HG02571 (cell line): ENCODE measurements at regions not wholly inside any gene's neighbourhood (a gene's known extent, or its start where the extent isn't known, plus 50 kb on each side); places are given as distances from the start of the nearest gene placed in this dataset.

Experiments
- ATAC-seq: cut with Tn5 transposase; IDR thresholded peaks from one replicate; pipeline ENCODE4 v1.9.1; 2021; ENCODE audit warnings: mild to moderate bottlenecking, moderate library complexity; ENCODE audit not compliant: unreplicated experiment

- ATAC-seq: no peak
Observed at GRCh38 chrX:39125834-39126233, 324.6 kb downstream of the MID1IP1 start.

- peak; percentile 71 for ATAC-seq
Observed at GRCh38 chrX:39133971-39134370, 332.7 kb downstream of the MID1IP1 start.

- ATAC-seq: no peak
Observed at GRCh38 chrX:39137363-39137954, 336.2 kb downstream of the MID1IP1 start.

GRCh38 chrX:39140581-39140980 lies 339.3 kb downstream of the MID1IP1 start:
- no peak for ATAC-seq

DNA sequence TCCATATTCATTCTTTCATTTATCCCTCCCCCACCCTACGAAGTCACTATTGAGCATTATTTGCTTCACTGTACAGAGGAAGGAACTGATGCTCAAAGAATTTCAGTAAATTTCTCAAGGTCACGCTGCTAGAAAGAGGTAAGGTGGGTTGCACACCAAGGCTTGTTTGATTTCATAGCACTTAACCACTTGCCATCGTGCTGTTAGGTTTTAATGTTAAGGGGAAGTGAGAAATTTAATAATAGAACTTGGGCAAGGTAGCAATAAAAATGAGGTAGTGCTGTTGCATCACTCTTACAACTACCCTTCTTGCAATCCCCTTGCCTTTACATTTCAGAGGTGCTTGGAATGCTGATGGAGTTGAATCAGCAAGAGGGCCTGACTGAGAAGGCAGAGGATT lies 343.1 kb downstream of the MID1IP1 start:
- ATAC-seq: no peak

GRCh38 chrX:39144956-39145355 lies 343.7 kb downstream of the MID1IP1 start:
- no peak for ATAC-seq

DNA sequence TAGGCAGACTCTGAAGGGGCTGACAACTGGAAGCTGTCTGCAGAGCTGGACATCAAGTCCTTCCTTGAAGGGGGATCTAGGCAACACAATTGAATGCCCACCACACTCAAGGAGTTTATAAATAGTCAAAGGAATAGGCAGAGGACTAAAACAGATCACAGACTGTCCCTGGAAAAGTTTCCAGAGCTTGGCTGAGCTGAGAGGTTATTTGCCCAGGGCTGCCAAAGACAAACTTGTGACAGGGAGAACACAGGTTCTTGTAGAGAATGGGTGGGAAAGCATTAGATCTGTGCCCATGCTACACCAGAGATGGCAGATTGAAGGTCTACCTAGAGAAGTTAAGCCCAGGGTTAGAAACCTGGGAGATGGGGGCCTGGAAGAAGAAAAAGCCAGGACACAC lies 344.6 kb downstream of the MID1IP1 start:
- ATAC-seq: no peak

DNA sequence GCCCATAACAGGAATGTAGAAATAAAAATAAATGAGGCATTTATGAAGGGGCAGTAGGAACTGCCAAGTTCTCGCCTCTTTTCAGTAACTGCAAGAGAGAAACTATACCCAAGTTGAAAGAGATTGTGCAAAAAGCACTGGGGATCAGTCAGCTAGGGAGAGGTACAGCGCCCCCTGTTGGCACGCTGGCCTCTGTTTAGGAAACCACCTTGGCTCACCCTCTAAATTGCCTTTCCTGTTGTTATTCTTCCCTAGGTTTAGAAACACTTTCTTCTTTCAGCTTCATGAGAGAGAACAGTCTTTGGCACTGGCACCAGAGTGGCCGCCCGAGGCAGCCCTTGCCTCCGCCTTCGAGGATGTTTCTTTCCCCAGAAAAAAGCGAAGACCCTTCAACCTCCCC lies 348.5 kb downstream of the MID1IP1 start:
- no peak for ATAC-seq

DNA sequence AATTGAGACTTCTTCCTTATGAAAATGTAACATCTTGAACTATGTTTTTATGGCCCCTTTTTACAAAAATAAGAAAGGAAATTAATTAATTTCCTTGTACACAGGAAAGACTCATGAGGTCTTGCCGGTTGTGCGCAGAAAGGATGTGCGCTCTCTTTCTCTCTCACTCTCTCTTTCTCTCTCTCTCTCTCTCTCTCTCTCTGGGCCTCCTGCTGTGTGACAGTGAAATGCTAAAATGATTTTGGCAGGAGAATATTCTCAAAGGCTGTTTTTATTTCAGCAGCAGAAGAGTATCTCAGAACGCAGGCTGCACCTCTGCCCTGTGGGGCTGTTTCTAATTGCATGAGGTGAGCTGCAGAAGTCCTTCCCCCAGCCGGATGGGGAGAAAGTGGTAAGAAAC lies 349.0 kb downstream of the MID1IP1 start:
- ATAC-seq: no peak

- ATAC-seq: no peak
Observed at GRCh38 chrX:39150621-39151020, 349.4 kb downstream of the MID1IP1 start.

DNA sequence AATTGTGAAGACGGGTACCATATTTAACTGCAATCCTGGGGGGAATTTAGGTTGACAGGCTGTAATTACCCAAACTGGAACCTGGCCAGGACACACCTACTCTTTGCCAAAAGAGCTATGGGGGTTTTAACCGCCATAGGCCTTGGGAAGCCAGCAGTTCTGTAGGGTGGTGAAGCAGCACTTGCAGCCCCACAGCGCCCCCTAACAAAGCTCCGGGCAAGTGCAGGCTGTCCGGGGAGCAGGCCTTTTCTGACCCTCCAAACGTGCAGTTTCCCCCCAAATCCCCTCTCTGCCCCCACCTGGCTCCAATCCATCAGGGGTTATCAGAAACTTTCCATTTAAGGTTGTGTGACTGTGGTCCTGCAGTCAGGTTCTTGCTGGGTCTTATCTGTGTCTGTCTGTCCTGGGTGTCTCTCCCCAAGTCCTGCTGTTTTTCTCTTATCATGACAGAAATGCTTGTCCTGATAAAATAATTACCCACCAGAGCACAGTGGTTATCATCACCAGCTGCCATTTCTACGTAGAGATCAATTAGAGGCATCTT lies 350.9 kb downstream of the MID1IP1 start:
- no peak for ATAC-seq

GRCh38 chrX:39156051-39156450 lies 354.8 kb downstream of the MID1IP1 start:
- no peak for ATAC-seq

GRCh38 chrX:39157006-39157405 lies 355.7 kb downstream of the MID1IP1 start:
- no peak for ATAC-seq

GRCh38 chrX:39157796-39158195 lies 356.5 kb downstream of the MID1IP1 start:
- no peak for ATAC-seq

DNA sequence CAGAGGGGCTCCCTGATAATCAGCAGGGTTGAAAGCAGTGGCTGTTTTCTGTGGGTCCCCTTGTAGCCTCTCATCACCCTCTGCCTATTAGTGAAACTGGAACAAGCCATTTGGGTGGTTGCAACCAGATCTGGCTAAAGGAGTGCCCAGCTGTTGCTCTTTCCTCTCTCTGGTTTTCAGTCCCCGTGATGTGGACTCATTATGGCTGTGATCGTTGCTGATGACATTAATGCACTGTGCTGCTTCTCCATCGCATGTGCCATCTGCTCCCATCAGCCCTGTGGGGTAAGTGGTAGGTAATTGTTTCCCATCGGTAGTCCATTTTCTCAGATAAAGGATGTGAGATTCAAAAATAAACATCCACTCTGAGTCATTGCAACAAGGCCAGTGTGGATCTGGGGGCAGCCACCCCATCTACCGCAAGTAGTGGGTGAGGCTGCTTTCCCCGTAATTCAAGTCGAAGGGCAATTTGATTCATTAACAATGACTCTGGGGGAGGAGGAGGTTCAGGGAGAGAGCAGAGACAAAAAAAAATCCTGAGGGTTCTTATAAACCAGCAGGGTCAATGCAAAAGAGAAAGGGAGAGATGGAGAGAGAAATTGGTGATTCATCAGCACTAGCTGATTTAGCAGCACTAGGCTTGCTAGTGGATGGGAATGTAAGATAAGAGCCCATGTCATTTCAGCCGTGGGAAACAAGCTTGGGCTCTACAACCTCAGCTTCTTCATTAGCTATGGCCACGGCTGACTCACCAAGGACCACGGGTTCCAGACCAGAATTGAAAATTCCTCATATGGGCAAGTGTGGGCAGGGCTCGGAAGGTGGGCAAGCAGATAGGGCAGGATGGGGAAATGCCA lies 357.8 kb downstream of the MID1IP1 start:
- no peak for ATAC-seq

- ATAC-seq: no peak
Observed at GRCh38 chrX:39159921-39160507, 358.8 kb downstream of the MID1IP1 start.

GRCh38 chrX:39161611-39162255 lies 360.5 kb downstream of the MID1IP1 start:
- no peak for ATAC-seq

- no peak for ATAC-seq
Observed at GRCh38 chrX:39162322-39162735, 361.1 kb downstream of the MID1IP1 start.

GRCh38 chrX:39163581-39164126 lies 362.4 kb downstream of the MID1IP1 start:
- ATAC-seq: no peak

- no peak for ATAC-seq
Observed at GRCh38 chrX:39164212-39164611, 363.0 kb downstream of the MID1IP1 start.

- ATAC-seq: no peak
Observed at GRCh38 chrX:39165185-39165584, 363.9 kb downstream of the MID1IP1 start.
